ENCODE measurements at regions not wholly inside any gene's neighbourhood (a gene's known extent, or its start where the extent isn't known, plus 50 kb on each side); places are given as distances from the start of the nearest gene placed in this dataset.
A peak's percentile ranks its signal among the peaks of the same experiment; 100 is the strongest.

- peak; percentile 41 for DNase-seq (ENCODE audit: low read depth)
Measured at GRCh38 chr6:81838031-81838430, 85.5 kb upstream of the TENT5A start.

GRCh38 chr6:81834141-81834681 is 81.7 kb upstream of the TENT5A start:
- no peak for TF ChIP-seq CTCF (IDR thresholded peaks at IDR 0.05; ENCODE audit: low read length, missing control alignments)

More at GRCh38 chr6:81838031-81838430, 85.5 kb upstream of the TENT5A start:
- no peak overlapping the region for H3K4me3 ChIP-seq (replicated peaks; ENCODE audit: low read depth, low read length)
- no peak for TF ChIP-seq CTCF (IDR thresholded peaks at IDR 0.05; ENCODE audit: low read length, missing control alignments)

GRCh38 chr6:81832304-81832703 is 79.8 kb upstream of the TENT5A start:
- TF ChIP-seq CTCF (IDR thresholded peaks at IDR 0.05; ENCODE audit: low read length, missing control alignments), result no peak
- no peak for DNase-seq (ENCODE audit: low read depth)
- no peak overlapping the region for H3K4me3 ChIP-seq (replicated peaks; ENCODE audit: low read depth, low read length)

More at GRCh38 chr6:81834141-81834681, 81.7 kb upstream of the TENT5A start:
- H3K4me3 ChIP-seq (replicated peaks; ENCODE audit: low read depth, low read length), result no peak overlapping the region
- peak; percentile 86 for DNase-seq (ENCODE audit: low read depth)

- DNase-seq (ENCODE audit: low read depth), result no peak
- no peak overlapping the region for H3K4me3 ChIP-seq (replicated peaks; ENCODE audit: low read depth, low read length)
- TF ChIP-seq CTCF (IDR thresholded peaks at IDR 0.05; ENCODE audit: low read length, missing control alignments), result no peak
Measured at GRCh38 chr6:81831274-81831673, 78.8 kb upstream of the TENT5A start.

- H3K4me3 ChIP-seq (replicated peaks; ENCODE audit: low read depth, low read length), result no peak overlapping the region
- no peak for DNase-seq (ENCODE audit: low read depth)
- no peak for TF ChIP-seq CTCF (IDR thresholded peaks at IDR 0.05; ENCODE audit: low read length, missing control alignments)
Measured at GRCh38 chr6:81826784-81827183, 74.3 kb upstream of the TENT5A start.

- no peak for TF ChIP-seq CTCF (IDR thresholded peaks at IDR 0.05; ENCODE audit: low read length, missing control alignments)
- DNase-seq (ENCODE audit: low read depth), result no peak
- no peak overlapping the region for H3K4me3 ChIP-seq (replicated peaks; ENCODE audit: low read depth, low read length)
Measured at GRCh38 chr6:81822568-81822967, 70.1 kb upstream of the TENT5A start.

GRCh38 chr6:81821449-81821848 is 69.0 kb upstream of the TENT5A start:
- no peak for DNase-seq (ENCODE audit: low read depth)
- H3K4me3 ChIP-seq (replicated peaks; ENCODE audit: low read depth, low read length), result no peak overlapping the region
- TF ChIP-seq CTCF (IDR thresholded peaks at IDR 0.05; ENCODE audit: low read length, missing control alignments), result no peak
